ENCODE measurements at regions not wholly inside any gene's neighbourhood (a gene's known extent, or its start where the extent isn't known, plus 50 kb on each side); places are given as distances from the start of the nearest gene placed in this dataset.
A peak's percentile ranks its signal among the peaks of the same experiment; 100 is the strongest.

DNA sequence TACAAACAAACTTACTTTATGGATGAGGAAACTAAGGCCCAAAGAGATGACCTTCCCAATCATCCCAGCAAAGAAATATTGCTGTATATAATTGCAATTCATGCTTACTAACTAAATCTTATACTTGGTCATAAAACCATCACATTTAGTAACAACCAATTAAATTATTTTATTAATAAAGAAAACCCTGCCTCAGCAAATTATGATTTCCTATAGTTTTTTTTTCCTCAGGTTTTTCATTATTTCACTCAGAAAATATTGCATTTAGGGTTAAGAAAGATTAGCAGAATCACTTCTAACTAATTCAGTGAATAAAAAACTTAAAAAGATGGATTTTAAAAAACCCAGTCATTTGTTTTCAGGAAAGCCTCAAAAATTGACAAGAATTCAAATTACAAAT lies 86.5 kb upstream of the GADL1 start:
- H3K4me1 ChIP-seq (ENCODE audit: control extremely low read depth in 1 of 4, control insufficient read depth in 4 of 4, insufficient read depth in 4 of 4, low read length in 3 of 4), result peaks cover 1 to 15% (median 6%) of the 10 kb centered on the region in 4 experiments
- H3K9me3 ChIP-seq (ENCODE audit: control extremely low read depth in 1 of 5, control insufficient read depth in 4 of 5, insufficient read depth in 2 of 5, low read depth in 1 of 5, low read length in 4 of 5), result no peaks in the 10 kb centered on the region
- no peak overlapping the region for H3K4me3 ChIP-seq (ENCODE audit: control insufficient read depth in 1 of 7, extremely low read depth in 1 of 7, insufficient read depth in 4 of 7, low read depth in 2 of 7, low read length in 6 of 7)
- H3K36me3 ChIP-seq (ENCODE audit: control insufficient read depth in 4 of 4, insufficient read depth in 4 of 4, low read length in 3 of 4), result no peaks in the 10 kb centered on the region
- ChIA-PET POLR2A (no interaction called here), CTCF (no interaction called here)
- H3K27me3 ChIP-seq (replicated peaks in 2 of 5; ENCODE audit: control insufficient read depth in 4 of 5, insufficient read depth in 5 of 5, low read length in 4 of 5), result no peaks in the 10 kb centered on the region
- no peak for DNase-seq
- no peak overlapping the region for H3K27ac ChIP-seq (ENCODE audit: insufficient read depth in 1 of 2, low read depth in 1 of 2, low read length in 2 of 2, poor library complexity in 1 of 2, severe bottlenecking in 2 of 2)

DNA sequence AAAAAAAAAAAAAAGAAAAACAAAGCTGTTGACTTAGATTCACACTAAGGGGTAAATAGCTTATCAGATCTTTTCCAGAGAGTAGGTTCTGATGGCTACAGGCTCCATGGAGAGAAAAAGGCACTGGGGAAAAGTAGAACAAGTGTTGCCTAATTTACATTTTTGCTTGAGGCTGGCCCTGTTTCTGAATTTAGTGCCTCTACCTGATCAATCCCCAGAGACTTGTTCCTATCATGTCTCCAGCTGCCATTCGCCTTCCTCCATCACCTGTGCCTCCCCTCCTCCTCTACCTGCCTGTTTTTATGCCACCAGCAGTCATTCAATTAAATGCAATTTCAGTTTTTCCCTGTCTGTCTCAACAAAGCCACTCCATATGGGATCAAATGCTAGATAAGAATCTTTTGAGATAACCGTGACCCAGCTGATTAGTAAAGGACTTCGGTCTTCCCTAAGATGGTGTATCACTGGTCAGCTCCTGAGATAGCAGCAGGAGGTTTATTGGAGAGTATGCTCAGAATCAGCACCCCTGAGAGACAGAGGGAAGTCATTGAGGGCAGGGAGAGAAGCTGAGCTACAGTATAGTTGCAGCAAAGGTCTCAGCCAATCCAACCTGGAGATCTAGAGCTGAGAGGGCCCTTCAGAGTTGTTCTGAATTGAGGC lies 88.1 kb upstream of the GADL1 start:
- WGBS (ENCODE audit: insufficient coverage), result 100% methylated on average over 3 of the region's 3 CpGs
- no peak overlapping the region for H3K4me3 ChIP-seq (ENCODE audit: control insufficient read depth in 1 of 7, extremely low read depth in 1 of 7, insufficient read depth in 4 of 7, low read depth in 2 of 7, low read length in 6 of 7)
- H3K27me3 ChIP-seq (replicated peaks in 2 of 5; ENCODE audit: control insufficient read depth in 4 of 5, insufficient read depth in 5 of 5, low read length in 4 of 5), result no peaks in the 10 kb centered on the region
- ChIA-PET CTCF (interaction anchor here (1.4 kb wide), 1 partner anchor 14 kb away, joined by 3 read pairs; no protein-coding TSS in a partner anchor), POLR2A (no interaction called here)
- DNase-seq, result no peak
- no peak overlapping the region for H3K27ac ChIP-seq (ENCODE audit: insufficient read depth in 1 of 2, low read depth in 1 of 2, low read length in 2 of 2, poor library complexity in 1 of 2, severe bottlenecking in 2 of 2)
- no peaks in the 10 kb centered on the region for H3K36me3 ChIP-seq (ENCODE audit: control insufficient read depth in 4 of 4, insufficient read depth in 4 of 4, low read length in 3 of 4)
- H3K4me1 ChIP-seq (ENCODE audit: control extremely low read depth in 1 of 4, control insufficient read depth in 4 of 4, insufficient read depth in 4 of 4, low read length in 3 of 4), result peaks cover 1 to 15% (median 6%) of the 10 kb centered on the region in 4 experiments
- H3K9me3 ChIP-seq (ENCODE audit: control extremely low read depth in 1 of 5, control insufficient read depth in 4 of 5, insufficient read depth in 2 of 5, low read depth in 1 of 5, low read length in 4 of 5), result no peaks in the 10 kb centered on the region

DNA sequence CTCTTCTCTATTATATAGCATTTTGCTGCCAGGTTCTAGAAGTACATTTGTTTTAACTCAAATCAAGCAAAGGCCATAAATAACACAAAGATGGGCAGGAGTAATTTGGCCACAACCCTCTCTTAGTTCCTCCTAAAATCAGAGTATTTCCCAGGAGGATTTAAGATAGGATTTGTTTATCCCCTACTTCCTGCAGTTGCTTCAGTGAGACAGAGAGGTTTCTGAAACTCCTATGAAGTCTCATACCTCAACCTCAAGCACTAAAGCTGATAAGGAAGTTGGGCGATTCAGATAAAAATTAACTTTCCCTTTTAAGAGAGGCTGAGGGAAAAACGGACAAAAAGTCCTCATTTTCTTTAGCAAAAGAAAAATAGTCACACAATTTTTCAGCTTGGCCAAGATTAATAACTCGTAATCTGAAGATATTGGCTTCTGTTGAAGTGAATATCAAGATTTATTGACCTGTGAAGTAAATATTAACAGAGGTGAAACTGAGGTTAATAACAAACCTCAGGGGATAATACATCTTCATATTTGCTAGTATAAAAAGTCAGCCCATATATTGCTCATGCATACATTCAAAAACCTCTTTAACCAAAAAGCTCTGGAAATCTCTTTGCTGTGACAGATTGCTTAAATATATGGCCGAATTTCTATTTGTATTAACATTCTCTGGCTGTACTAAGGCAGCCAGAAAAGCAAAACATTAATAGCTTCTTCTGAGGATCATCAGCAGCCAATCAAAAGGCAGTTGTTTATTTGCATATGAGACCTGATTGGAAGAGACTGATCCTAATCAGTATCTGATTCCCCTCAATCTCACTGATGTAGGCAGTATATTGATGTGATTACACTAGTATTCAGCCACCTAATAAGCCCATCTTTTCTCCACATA lies 90.6 kb upstream of the GADL1 start:
- Histone ChIP-seq H3K27ac (ENCODE audit: insufficient read depth in 1 of 2, low read depth in 1 of 2, low read length in 2 of 2, poor library complexity in 1 of 2, severe bottlenecking in 2 of 2) (no peak overlapping the region), H3K9me3 (ENCODE audit: control extremely low read depth in 1 of 5, control insufficient read depth in 4 of 5, insufficient read depth in 2 of 5, low read depth in 1 of 5, low read length in 4 of 5) (no peaks in the 10 kb centered on the region), H3K4me3 (ENCODE audit: control insufficient read depth in 1 of 7, extremely low read depth in 1 of 7, insufficient read depth in 4 of 7, low read depth in 2 of 7, low read length in 6 of 7) (peak overlapping the region in 1 of 7 experiments; percentile 45), H3K36me3 (ENCODE audit: control insufficient read depth in 4 of 4, insufficient read depth in 4 of 4, low read length in 3 of 4) (no peaks in the 10 kb centered on the region), H3K4me1 (ENCODE audit: control extremely low read depth in 1 of 4, control insufficient read depth in 4 of 4, insufficient read depth in 4 of 4, low read length in 3 of 4) (peaks cover 1 to 28% (median 11%) of the 10 kb centered on the region in 4 experiments), H3K27me3 (replicated peaks in 2 of 5; ENCODE audit: control insufficient read depth in 4 of 5, insufficient read depth in 5 of 5, low read length in 4 of 5) (no peaks in the 10 kb centered on the region)
- WGBS (ENCODE audit: insufficient coverage), result 0% methylated on average over 1 of the region's 4 CpGs
- POLR2A ChIA-PET, result interaction anchor here (1.0 kb wide), 1 partner anchor 8 kb away, joined by 3 read pairs; no protein-coding TSS in a partner anchor
- CTCF ChIA-PET, result interaction anchor here (1.4 kb wide), 1 partner anchor 12 kb away, joined by 4 read pairs; no protein-coding TSS in a partner anchor
- peak; percentile 9 to 42 (median 19) for DNase-seq

DNA sequence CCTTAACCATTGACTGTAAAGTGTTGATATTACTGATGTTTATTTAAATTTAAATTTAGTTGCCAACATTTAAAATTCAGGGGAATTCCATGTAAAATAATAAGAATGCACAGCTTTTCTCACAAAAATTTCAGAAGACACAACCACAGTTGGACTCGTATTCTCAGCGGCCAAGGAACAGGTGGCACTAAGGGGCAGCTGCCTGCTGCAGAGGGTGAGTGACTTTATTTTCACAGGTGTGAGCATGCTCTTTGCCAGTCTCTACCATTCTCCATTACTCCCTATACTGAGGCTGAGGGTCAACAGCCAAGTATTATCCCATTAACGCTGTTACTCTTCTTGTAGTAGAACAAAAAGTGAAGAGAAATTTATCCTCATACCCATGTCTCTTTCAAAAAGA lies 92.1 kb upstream of the GADL1 start:
- Histone ChIP-seq H3K4me1 (ENCODE audit: control extremely low read depth in 1 of 4, control insufficient read depth in 4 of 4, insufficient read depth in 4 of 4, low read length in 3 of 4) (peaks cover 1 to 28% (median 11%) of the 10 kb centered on the region in 4 experiments), H3K27ac (ENCODE audit: insufficient read depth in 1 of 2, low read depth in 1 of 2, low read length in 2 of 2, poor library complexity in 1 of 2, severe bottlenecking in 2 of 2) (no peak overlapping the region), H3K9me3 (ENCODE audit: control extremely low read depth in 1 of 5, control insufficient read depth in 4 of 5, insufficient read depth in 2 of 5, low read depth in 1 of 5, low read length in 4 of 5) (no peaks in the 10 kb centered on the region), H3K4me3 (ENCODE audit: control insufficient read depth in 1 of 7, extremely low read depth in 1 of 7, insufficient read depth in 4 of 7, low read depth in 2 of 7, low read length in 6 of 7) (no peak overlapping the region), H3K27me3 (replicated peaks in 2 of 5; ENCODE audit: control insufficient read depth in 4 of 5, insufficient read depth in 5 of 5, low read length in 4 of 5) (no peaks in the 10 kb centered on the region), H3K36me3 (ENCODE audit: control insufficient read depth in 4 of 4, insufficient read depth in 4 of 4, low read length in 3 of 4) (no peaks in the 10 kb centered on the region)
- DNase-seq, result no peak
- ChIA-PET POLR2A (interaction anchor here (0.6 kb wide), 1 partner anchor 546 kb away, joined by 3 read pairs; the partner anchor contains the start of gene STT3B), CTCF (no interaction called here)
- WGBS (ENCODE audit: insufficient coverage), result 100% methylated on average over 2 of the region's 3 CpGs

DNA sequence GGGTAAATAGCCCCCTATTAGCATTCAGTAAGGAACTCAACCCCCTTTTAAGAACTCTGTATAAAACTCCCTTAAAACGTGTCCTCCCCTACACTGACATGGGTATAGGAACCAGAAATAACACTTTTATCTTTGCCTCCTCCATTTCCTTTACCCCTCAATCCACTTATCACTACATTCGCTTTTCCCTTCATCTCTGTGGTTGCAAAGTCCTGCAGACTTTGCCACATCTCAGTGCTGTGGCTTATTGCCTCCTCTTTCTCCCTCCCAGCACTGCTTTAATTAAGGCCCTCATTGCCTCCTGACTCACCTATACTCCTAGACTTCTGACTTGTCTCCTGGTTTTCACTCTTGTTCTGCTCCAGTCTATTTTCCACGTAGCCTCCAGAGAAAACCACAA lies 94.3 kb upstream of the GADL1 start:
- 3% methylated on average over 2 of the region's 3 CpGs for WGBS (ENCODE audit: insufficient coverage)
- H3K4me3 ChIP-seq (ENCODE audit: control insufficient read depth in 1 of 7, extremely low read depth in 1 of 7, insufficient read depth in 4 of 7, low read depth in 2 of 7, low read length in 6 of 7), result no peak overlapping the region
- peak; percentile 25 to 64 (median 45) for DNase-seq
- ChIA-PET CTCF (no interaction called here), POLR2A (no interaction called here)
- no peaks in the 10 kb centered on the region for H3K27me3 ChIP-seq (replicated peaks in 2 of 5; ENCODE audit: control insufficient read depth in 4 of 5, insufficient read depth in 5 of 5, low read length in 4 of 5)
- peaks cover 0 to 2% (median 0%) of the 10 kb centered on the region in 5 experiments for H3K9me3 ChIP-seq (ENCODE audit: control extremely low read depth in 1 of 5, control insufficient read depth in 4 of 5, insufficient read depth in 2 of 5, low read depth in 1 of 5, low read length in 4 of 5)
- peaks cover 1 to 28% (median 11%) of the 10 kb centered on the region in 4 experiments for H3K4me1 ChIP-seq (ENCODE audit: control extremely low read depth in 1 of 4, control insufficient read depth in 4 of 4, insufficient read depth in 4 of 4, low read length in 3 of 4)
- no peak overlapping the region for H3K27ac ChIP-seq (ENCODE audit: insufficient read depth in 1 of 2, low read depth in 1 of 2, low read length in 2 of 2, poor library complexity in 1 of 2, severe bottlenecking in 2 of 2)
- no peaks in the 10 kb centered on the region for H3K36me3 ChIP-seq (ENCODE audit: control insufficient read depth in 4 of 4, insufficient read depth in 4 of 4, low read length in 3 of 4)

DNA sequence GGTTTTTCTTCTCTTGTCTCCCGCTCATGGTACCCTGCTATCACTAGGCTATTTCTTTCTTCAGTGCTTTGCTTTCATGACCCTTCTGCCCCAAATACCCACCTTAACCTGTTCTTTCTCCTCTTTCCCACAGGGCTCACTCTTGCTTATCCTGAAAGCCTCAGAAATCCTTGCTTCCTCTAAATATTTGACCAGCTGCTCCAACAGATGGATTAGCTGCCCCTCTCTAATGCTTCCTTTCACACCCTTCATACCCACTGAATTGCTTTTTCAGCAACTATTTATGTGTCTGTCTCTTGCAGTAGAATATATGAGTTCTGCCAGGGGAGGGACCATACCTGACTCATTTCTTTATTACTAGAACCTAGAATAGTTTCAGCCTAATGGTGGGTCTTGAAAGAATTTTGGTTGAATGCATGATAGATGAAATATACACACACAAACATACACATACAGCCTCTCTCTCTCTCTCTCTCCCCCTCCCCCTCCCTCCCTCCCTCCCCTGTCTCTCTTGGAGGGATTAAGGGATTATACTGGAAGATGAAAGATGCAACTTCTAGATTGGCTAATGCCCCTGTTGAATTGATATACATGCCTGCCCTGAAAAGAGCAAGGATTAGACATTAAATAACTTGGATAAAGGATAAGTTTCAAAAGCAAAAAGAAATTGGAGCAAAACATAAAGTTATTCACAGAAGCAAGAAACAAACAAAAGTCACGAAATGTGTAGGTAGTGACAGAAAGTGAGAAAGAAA lies 95.0 kb upstream of the GADL1 start:
- peaks cover 1 to 22% (median 9%) of the 10 kb centered on the region in 4 experiments for H3K4me1 ChIP-seq (ENCODE audit: control extremely low read depth in 1 of 4, control insufficient read depth in 4 of 4, insufficient read depth in 4 of 4, low read length in 3 of 4)
- DNase-seq, result no peak
- no peaks in the 10 kb centered on the region for H3K27me3 ChIP-seq (replicated peaks in 2 of 5; ENCODE audit: control insufficient read depth in 4 of 5, insufficient read depth in 5 of 5, low read length in 4 of 5)
- ChIA-PET CTCF (no interaction called here), POLR2A (no interaction called here)
- peaks cover 0 to 2% (median 0%) of the 10 kb centered on the region in 5 experiments for H3K9me3 ChIP-seq (ENCODE audit: control extremely low read depth in 1 of 5, control insufficient read depth in 4 of 5, insufficient read depth in 2 of 5, low read depth in 1 of 5, low read length in 4 of 5)
- H3K36me3 ChIP-seq (ENCODE audit: control insufficient read depth in 4 of 4, insufficient read depth in 4 of 4, low read length in 3 of 4), result no peaks in the 10 kb centered on the region
- H3K27ac ChIP-seq (ENCODE audit: insufficient read depth in 1 of 2, low read depth in 1 of 2, low read length in 2 of 2, poor library complexity in 1 of 2, severe bottlenecking in 2 of 2), result no peak overlapping the region
- H3K4me3 ChIP-seq (ENCODE audit: control insufficient read depth in 1 of 7, extremely low read depth in 1 of 7, insufficient read depth in 4 of 7, low read depth in 2 of 7, low read length in 6 of 7), result no peak overlapping the region
- 100% methylated on average over 1 of the region's 2 CpGs for WGBS (ENCODE audit: insufficient coverage)
